ENCODE measurements at regions not wholly inside any gene's neighbourhood (a gene's known extent, or its start where the extent isn't known, plus 50 kb on each side); places are given as distances from the start of the nearest gene placed in this dataset.
"Not testable (repeated sequence)": the region's sequence is repeated elsewhere in the genome, so short reads cannot be mapped to it uniquely, and the experiment has no call there.

DNA sequence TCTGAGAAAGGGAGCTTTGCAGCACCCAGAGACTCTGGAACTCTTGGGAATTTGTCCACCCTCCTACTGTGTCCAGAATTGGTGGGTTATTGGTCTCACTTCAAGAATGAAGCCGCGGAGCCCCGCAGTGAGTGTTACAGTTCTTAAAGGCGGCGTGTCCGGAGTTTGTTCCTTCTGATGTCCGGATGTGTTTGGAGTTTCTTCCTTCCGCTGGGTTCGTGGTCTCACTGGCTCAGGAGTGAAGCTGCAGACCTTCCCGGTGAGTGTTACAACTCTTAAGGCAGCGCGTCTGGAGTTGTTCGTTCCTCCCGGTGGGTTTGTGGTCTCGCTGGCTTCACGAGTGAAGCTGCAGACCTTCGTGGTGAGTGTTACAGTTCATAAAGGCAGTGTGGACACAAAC, 824.7 kb downstream of the LRRTM4 start:
- DNase-seq (ENCODE audit: low read depth in 2 of 2); H3K4me3 ChIP-seq (replicated peaks in 1 of 2; ENCODE audit: low read depth in 2 of 2, low read length in 2 of 2): not testable (repeated sequence)

DNA sequence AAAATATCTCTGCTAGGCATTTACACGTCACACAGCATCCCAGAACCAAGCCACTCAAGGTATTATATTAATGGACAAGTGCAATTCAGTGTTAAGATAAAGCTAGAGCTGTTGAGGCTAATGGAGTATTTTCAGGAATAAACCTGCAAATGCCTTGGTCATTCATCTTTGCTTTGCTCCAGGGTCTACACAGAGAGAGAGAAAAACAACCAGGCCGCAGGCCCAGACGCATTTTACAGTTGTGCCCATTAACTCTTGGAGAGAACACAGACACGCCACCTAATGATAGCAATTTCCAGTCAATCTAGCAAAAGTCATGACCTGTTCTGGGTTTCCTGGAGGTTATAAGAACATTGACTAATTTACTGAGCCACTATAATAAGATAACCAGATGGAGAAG, 829.3 kb downstream of the LRRTM4 start:
- DNase-seq (ENCODE audit: low read depth in 2 of 2), result no peak
- TF ChIP-seq, protein P1, sequence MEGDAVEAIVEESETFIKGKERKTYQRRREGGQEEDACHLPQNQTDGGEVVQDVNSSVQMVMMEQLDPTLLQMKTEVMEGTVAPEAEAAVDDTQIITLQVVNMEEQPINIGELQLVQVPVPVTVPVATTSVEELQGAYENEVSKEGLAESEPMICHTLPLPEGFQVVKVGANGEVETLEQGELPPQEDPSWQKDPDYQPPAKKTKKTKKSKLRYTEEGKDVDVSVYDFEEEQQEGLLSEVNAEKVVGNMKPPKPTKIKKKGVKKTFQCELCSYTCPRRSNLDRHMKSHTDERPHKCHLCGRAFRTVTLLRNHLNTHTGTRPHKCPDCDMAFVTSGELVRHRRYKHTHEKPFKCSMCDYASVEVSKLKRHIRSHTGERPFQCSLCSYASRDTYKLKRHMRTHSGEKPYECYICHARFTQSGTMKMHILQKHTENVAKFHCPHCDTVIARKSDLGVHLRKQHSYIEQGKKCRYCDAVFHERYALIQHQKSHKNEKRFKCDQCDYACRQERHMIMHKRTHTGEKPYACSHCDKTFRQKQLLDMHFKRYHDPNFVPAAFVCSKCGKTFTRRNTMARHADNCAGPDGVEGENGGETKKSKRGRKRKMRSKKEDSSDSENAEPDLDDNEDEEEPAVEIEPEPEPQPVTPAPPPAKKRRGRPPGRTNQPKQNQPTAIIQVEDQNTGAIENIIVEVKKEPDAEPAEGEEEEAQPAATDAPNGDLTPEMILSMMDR (IDR thresholded peaks at IDR 0.05; ENCODE audit: low read depth, low read length), result no peak
- no peak overlapping the region for H3K4me3 ChIP-seq (replicated peaks in 1 of 2; ENCODE audit: low read depth in 2 of 2, low read length in 2 of 2)

GRCh38 chr2:76688732-76689131, 833.4 kb downstream of the LRRTM4 start:
- DNase-seq (ENCODE audit: low read depth in 2 of 2), result no peak
- TF ChIP-seq, protein P1 (IDR thresholded peaks at IDR 0.05; ENCODE audit: low read depth, low read length), result no peak
- H3K4me3 ChIP-seq (replicated peaks in 1 of 2; ENCODE audit: low read depth in 2 of 2, low read length in 2 of 2), result no peak overlapping the region

DNA sequence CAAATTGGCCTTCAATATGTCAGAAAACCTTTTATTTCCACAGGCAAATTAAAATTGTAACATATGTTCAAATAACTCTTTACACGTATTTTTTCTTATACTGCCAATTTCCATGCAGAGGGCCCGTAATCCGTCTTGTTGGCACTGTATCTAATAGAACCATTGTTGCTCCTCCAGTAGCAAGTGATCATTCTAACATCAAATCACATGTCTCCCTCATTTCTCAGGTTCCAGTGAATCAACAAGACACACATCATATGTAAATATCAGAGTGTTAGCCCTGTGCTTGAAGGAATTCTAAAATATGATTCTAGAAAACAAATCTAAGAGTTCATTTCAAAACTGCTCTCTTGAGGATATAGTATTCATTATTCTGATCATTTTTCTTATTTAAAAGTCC, 834.3 kb downstream of the LRRTM4 start:
- TF ChIP-seq, protein P1 (IDR thresholded peaks at IDR 0.05; ENCODE audit: low read depth, low read length), result no peak
- DNase-seq (ENCODE audit: low read depth in 2 of 2), result no peak
- H3K4me3 ChIP-seq (replicated peaks in 1 of 2; ENCODE audit: low read depth in 2 of 2, low read length in 2 of 2), result no peak overlapping the region

- no peak for DNase-seq (ENCODE audit: low read depth in 2 of 2)
- H3K4me3 ChIP-seq (replicated peaks in 1 of 2; ENCODE audit: low read depth in 2 of 2, low read length in 2 of 2), result no peak overlapping the region
- TF ChIP-seq, protein P1 (IDR thresholded peaks at IDR 0.05; ENCODE audit: low read depth, low read length), result no peak
Observed at GRCh38 chr2:76684756-76685155, 837.4 kb downstream of the LRRTM4 start.

DNA sequence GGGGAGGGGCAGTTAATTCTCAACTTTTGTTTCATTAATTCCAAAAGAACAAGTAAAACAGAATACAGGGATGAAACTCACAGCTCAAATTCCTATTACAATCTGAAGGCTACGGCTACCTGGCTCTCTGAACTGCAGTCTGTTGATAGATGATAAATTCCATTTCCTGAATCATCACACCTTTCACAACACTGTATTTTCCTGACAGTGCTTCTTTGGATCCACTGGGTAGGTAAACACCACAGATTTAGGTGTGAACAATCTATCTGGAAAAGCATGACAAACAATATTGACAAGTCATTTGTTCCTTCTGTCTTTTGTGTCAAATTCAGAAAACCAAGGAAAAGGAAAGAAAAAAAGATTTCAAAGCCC, 843.2 kb downstream of the LRRTM4 start:
- no peak for DNase-seq (ENCODE audit: low read depth in 2 of 2)
- no peak overlapping the region for H3K4me3 ChIP-seq (replicated peaks in 1 of 2; ENCODE audit: low read depth in 2 of 2, low read length in 2 of 2)
- TF ChIP-seq, protein P1 (IDR thresholded peaks at IDR 0.05; ENCODE audit: low read depth, low read length), result no peak

GRCh38 chr2:76678383-76679024, 843.7 kb downstream of the LRRTM4 start:
- TF ChIP-seq, protein P1 (IDR thresholded peaks at IDR 0.05; ENCODE audit: low read depth, low read length), result no peak
- no peak for DNase-seq (ENCODE audit: low read depth in 2 of 2)

More at GRCh38 chr2:76678383-76679024, 843.7 kb downstream of the LRRTM4 start:
- no peak overlapping the region for H3K4me3 ChIP-seq (replicated peaks in 1 of 2; ENCODE audit: low read depth in 2 of 2, low read length in 2 of 2)

Measured in cardiac fibroblast (primary cell).